GM23338 (cell line): ENCODE measurements at regions not wholly inside any gene's neighbourhood (a gene's known extent, or its start where the extent isn't known, plus 50 kb on each side); places are given as distances from the start of the nearest gene placed in this dataset.

Experiments used
- CTCF ChIP-seq, 2 experiments: fragments of 200-600 bp in 1 of 2; sonication (generic) in 1 of 2; conservative IDR thresholded peaks; 2 replicates each; pipeline versions ENCODE4 v1.5.1 to v1.6.1; 2016 to 2017; ENCODE audit warnings: antibody characterized with exemption in 2 of 2, low read depth in 2 of 2, mild to moderate bottlenecking in 2 of 2, moderate library complexity in 1 of 2
- EZH2 ChIP-seq: fragments of 200-600 bp; sonication (generic); IDR thresholded peaks from one replicate; pipeline ENCODE4 v1.8.0; 2017; ENCODE audit warnings: antibody characterized with exemption, mild to moderate bottlenecking, low read depth; ENCODE audit not compliant: unreplicated experiment
- POLR2AphosphoS5 ChIP-seq: IDR thresholded peaks from 2 replicates; pipeline ENCODE4 v1.6.1; 2016; ENCODE audit warnings: antibody characterized with exemption, low read depth
- STAT1 ChIP-seq: IDR thresholded peaks from one replicate; pipeline ENCODE4 v1.6.1; 2016; ENCODE audit warnings: antibody characterized with exemption; ENCODE audit not compliant: unreplicated experiment
- ZNF114 ChIP-seq: fragments of 250-450 bp; sonication (Bioruptor Pico); IDR thresholded peaks from 2 replicates; pipeline ENCODE4 v1.5.0; 2020; ENCODE audit warnings: mild to moderate bottlenecking, moderate library complexity
- ZNF462 ChIP-seq: fragments of 250-450 bp; sonication (Bioruptor Pico); IDR thresholded peaks from 2 replicates; pipeline ENCODE4 v1.5.0; 2020; ENCODE audit warnings: mild to moderate bottlenecking, moderate library complexity
- TF ChIP-seq, protein P1 (sequence below): IDR thresholded peaks from one replicate; pipeline ENCODE4 v1.6.1; 2018; ENCODE audit warnings: antibody characterized with exemption; ENCODE audit not compliant: unreplicated experiment

GRCh38 chr6:33955566-33955965 is 151.8 kb upstream of the MLN start:
- no peak for TF ChIP-seq EZH2
- TF ChIP-seq CTCF (conservative IDR thresholded peaks at IDR 0.05; ENCODE audit: low read depth in 2 of 2), result no peak
- no peak for TF ChIP-seq ZNF462 (CRISPR knock-in tag)
- no peak for TF ChIP-seq STAT1
- no peak for TF ChIP-seq POLR2AphosphoS5
- TF ChIP-seq ZNF114 (CRISPR knock-in tag), result no peak
- TF ChIP-seq, protein P1, sequence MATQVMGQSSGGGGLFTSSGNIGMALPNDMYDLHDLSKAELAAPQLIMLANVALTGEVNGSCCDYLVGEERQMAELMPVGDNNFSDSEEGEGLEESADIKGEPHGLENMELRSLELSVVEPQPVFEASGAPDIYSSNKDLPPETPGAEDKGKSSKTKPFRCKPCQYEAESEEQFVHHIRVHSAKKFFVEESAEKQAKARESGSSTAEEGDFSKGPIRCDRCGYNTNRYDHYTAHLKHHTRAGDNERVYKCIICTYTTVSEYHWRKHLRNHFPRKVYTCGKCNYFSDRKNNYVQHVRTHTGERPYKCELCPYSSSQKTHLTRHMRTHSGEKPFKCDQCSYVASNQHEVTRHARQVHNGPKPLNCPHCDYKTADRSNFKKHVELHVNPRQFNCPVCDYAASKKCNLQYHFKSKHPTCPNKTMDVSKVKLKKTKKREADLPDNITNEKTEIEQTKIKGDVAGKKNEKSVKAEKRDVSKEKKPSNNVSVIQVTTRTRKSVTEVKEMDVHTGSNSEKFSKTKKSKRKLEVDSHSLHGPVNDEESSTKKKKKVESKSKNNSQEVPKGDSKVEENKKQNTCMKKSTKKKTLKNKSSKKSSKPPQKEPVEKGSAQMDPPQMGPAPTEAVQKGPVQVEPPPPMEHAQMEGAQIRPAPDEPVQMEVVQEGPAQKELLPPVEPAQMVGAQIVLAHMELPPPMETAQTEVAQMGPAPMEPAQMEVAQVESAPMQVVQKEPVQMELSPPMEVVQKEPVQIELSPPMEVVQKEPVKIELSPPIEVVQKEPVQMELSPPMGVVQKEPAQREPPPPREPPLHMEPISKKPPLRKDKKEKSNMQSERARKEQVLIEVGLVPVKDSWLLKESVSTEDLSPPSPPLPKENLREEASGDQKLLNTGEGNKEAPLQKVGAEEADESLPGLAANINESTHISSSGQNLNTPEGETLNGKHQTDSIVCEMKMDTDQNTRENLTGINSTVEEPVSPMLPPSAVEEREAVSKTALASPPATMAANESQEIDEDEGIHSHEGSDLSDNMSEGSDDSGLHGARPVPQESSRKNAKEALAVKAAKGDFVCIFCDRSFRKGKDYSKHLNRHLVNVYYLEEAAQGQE, result no peak
